ENCODE measurements at regions not wholly inside any gene's neighbourhood (a gene's known extent, or its start where the extent isn't known, plus 50 kb on each side); places are given as distances from the start of the nearest gene placed in this dataset.

- H3K27me3 ChIP-seq (replicated peaks in 1 of 4; ENCODE audit: control insufficient read depth in 3 of 4, extremely low read depth in 1 of 4, insufficient read depth in 3 of 4, low read length in 3 of 4), result no peaks in the 10 kb centered on the region
- FAIRE-seq, result no peak
- no peak overlapping the region for H3K4ac ChIP-seq (replicated peaks; ENCODE audit: insufficient read length, low read depth, low read length)
- H3K23ac ChIP-seq (ENCODE audit: insufficient read length), result no peak overlapping the region
- no peaks in the 10 kb centered on the region for H4K20me1 ChIP-seq (replicated peaks in 1 of 2; ENCODE audit: control insufficient read depth in 1 of 2, insufficient read depth in 2 of 2, low read length in 2 of 2)
- H4K5ac ChIP-seq (ENCODE audit: insufficient read length, low read depth, low read length), result no peak overlapping the region
- H3K14ac ChIP-seq (ENCODE audit: insufficient read length), result no peak overlapping the region
- no peak overlapping the region for H2AK5ac ChIP-seq (ENCODE audit: low read depth, low read length)
- H3K23me2 ChIP-seq (ENCODE audit: low read depth, low read length), result no peaks in the 10 kb centered on the region
- DNase-seq (ENCODE audit: low read depth in 1 of 2, low spot score in 2 of 2), result no peak
- H2BK12ac ChIP-seq (ENCODE audit: low read depth, low read length), result no peak overlapping the region
- H2BK15ac ChIP-seq (ENCODE audit: low read length), result no peak overlapping the region
- peaks cover 0 to 4% (median 0%) of the 10 kb centered on the region in 4 experiments; a peak in 1 of 8 replicates for H3K36me3 ChIP-seq (ENCODE audit: control insufficient read depth in 2 of 4, insufficient read depth in 4 of 4, low read length in 3 of 4)
- no peak overlapping the region for H4K91ac ChIP-seq (replicated peaks; ENCODE audit: insufficient read length, low read length)
- no peaks in the 10 kb centered on the region for H3K4me1 ChIP-seq (replicated peaks in 1 of 4; ENCODE audit: control insufficient read depth in 3 of 4, insufficient read depth in 4 of 4, low read length in 3 of 4)
- no peak overlapping the region for H3K4me2 ChIP-seq (ENCODE audit: insufficient read depth in 1 of 2, low read depth in 2 of 2, low read length in 2 of 2)
- peaks cover 6 to 9% of the 10 kb centered on the region in 2 experiments; a peak in 3 of 4 replicates for H3K9me3 ChIP-seq (ENCODE audit: insufficient read depth in 2 of 2, low read depth in 1 of 2, low read length in 1 of 2)
- ChIA-PET POLR2A (ENCODE audit: partially characterized antibody) (interaction anchor here (0.6 kb wide), 1 partner anchor 69 kb away, joined by 3 read pairs; no protein-coding TSS in a partner anchor), CTCF (ENCODE audit: partially characterized antibody) (interaction anchor here (1.1 to 1.3 kb wide), 3 partner anchors 8 to 11 kb away, joined by 3 to 4 read pairs (median 3); no protein-coding TSS in a partner anchor)
- no peaks in the 10 kb centered on the region; the same call in 1 of the 2 replicates for H3K79me1 ChIP-seq (ENCODE audit: low read depth, low read length)
- H2BK20ac ChIP-seq (ENCODE audit: low read length), result no peak overlapping the region
- H4K8ac ChIP-seq (ENCODE audit: extremely low read depth, insufficient read depth, low read length), result no peak overlapping the region
- H3K27ac ChIP-seq (ENCODE audit: low read depth, low read length), result no peak overlapping the region
- no peak overlapping the region for H2BK5ac ChIP-seq (ENCODE audit: low read depth, low read length)
- H3K79me2 ChIP-seq (ENCODE audit: control insufficient read depth in 1 of 2, insufficient read depth in 2 of 2, low read length in 2 of 2), result peaks cover 7 to 16% of the 10 kb centered on the region in 2 experiments; a peak in 3 of 4 replicates
- no peak overlapping the region for H3K4me3 ChIP-seq (ENCODE audit: extremely low read depth in 1 of 4, insufficient read depth in 2 of 4, low read depth in 3 of 4, low read length in 4 of 4)
- H3K56ac ChIP-seq (replicated peaks; ENCODE audit: insufficient read length, low read depth, low read length), result no peak overlapping the region
- TF ChIP-seq EZH2 (IDR thresholded peaks at IDR 0.05; ENCODE audit: low read depth, low read length, severe bottlenecking), result no peak
- no peak for TF ChIP-seq TBP (IDR thresholded peaks at IDR 0.05; ENCODE audit: low read depth, low read length)
- TF ChIP-seq BCL11A (IDR thresholded peaks at IDR 0.05; ENCODE audit: low read depth in 2 of 2, low read length in 2 of 2), result no peak
- no peak for TF ChIP-seq ASH2L (IDR thresholded peaks at IDR 0.05; ENCODE audit: low read length)
- TF ChIP-seq TEAD4 (IDR thresholded peaks at IDR 0.05; ENCODE audit: low read depth, low read length), result no peak
- TF ChIP-seq JUND (IDR thresholded peaks at IDR 0.05; ENCODE audit: low read length), result no peak
- no peak for TF ChIP-seq TCF12 (IDR thresholded peaks at IDR 0.05; ENCODE audit: low read depth, low read length)
- no peak for TF ChIP-seq KDM5A (IDR thresholded peaks at IDR 0.05; ENCODE audit: low read length)
- H2BK120ac ChIP-seq (replicated peaks; ENCODE audit: low read depth, low read length), result no peak overlapping the region
- H2AFZ ChIP-seq (ENCODE audit: low read length), result no peak overlapping the region
- H3K18ac ChIP-seq (ENCODE audit: extremely low read depth, low read length), result no peak overlapping the region
- 81% methylated on average over 7 of the region's 7 CpGs; no CpG with 5 or more reads in 1 of the 2 experiments for whole genome bisulfite sequencing, 2 experiments (ENCODE audit: extremely low coverage in 1 of 2, insufficient coverage in 1 of 2, insufficient read length in 1 of 2, insufficient replicate concordance in 2 of 2, low coverage in 1 of 2, low lambda C conversion rate in 2 of 2, missing lambda C conversion rate in 1 of 2)
- H3K9ac ChIP-seq (replicated peaks in 1 of 4; ENCODE audit: extremely low read depth in 1 of 4, low read depth in 3 of 4, low read length in 3 of 4), result no peak overlapping the region
Observed at GRCh38 chr6:144379356-144379755, 94.2 kb downstream of the UTRN start.

All from H1 (cell line).